ENCODE measurements at regions not wholly inside any gene's neighbourhood (a gene's known extent, or its start where the extent isn't known, plus 50 kb on each side); places are given as distances from the start of the nearest gene placed in this dataset.

DNA sequence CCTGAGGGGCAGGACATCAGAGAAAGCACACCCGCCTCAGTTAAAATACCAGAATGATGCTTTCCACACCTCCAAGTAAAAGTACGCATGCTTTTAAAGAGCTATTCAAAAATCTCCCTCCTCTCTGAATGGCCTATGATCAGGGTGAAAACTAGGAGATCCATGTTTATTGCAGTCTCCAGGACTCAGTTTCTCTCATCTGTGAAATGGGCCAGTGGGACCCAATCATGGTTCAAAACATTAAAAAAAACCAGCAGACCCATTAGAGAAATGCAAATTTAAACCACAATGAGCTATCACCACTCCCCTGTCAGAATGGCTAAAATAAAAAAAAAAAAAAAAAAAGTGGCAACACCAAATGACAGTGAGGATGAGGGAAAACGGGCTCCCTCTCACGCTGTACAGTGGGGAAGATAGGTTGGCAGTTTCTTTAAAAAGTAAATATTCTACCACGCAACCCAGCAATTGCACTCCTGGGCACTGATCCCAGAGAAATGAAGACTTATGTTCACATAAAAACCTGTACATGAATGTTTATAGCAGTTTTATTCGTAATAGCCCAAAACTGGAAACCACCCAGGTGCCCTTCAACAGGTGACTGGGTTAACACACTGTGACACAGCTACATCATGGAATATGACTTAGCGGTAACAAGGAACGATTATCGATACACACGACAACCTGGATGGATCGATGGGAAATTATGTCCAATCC lies 242.7 kb downstream of the MN1 start:
- H3K9me3 ChIP-seq: no peaks in the 10 kb centered on the region
- no peak for DNase-seq (ENCODE audit: low spot score in 2 of 2)
- no peaks in the 10 kb centered on the region for H3K27me3 ChIP-seq
- TF ChIP-seq POLR2A (IDR thresholded peaks at IDR 0.05) (no peak), EP300 (IDR thresholded peaks at IDR 0.05) (no peak), POLR2AphosphoS5 (IDR thresholded peaks at IDR 0.05) (no peak)
- TF ChIP-seq, protein P1, sequence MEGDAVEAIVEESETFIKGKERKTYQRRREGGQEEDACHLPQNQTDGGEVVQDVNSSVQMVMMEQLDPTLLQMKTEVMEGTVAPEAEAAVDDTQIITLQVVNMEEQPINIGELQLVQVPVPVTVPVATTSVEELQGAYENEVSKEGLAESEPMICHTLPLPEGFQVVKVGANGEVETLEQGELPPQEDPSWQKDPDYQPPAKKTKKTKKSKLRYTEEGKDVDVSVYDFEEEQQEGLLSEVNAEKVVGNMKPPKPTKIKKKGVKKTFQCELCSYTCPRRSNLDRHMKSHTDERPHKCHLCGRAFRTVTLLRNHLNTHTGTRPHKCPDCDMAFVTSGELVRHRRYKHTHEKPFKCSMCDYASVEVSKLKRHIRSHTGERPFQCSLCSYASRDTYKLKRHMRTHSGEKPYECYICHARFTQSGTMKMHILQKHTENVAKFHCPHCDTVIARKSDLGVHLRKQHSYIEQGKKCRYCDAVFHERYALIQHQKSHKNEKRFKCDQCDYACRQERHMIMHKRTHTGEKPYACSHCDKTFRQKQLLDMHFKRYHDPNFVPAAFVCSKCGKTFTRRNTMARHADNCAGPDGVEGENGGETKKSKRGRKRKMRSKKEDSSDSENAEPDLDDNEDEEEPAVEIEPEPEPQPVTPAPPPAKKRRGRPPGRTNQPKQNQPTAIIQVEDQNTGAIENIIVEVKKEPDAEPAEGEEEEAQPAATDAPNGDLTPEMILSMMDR (IDR thresholded peaks at IDR 0.05): no peak
- no peak overlapping the region for H3K4me3 ChIP-seq
- H3K27ac ChIP-seq: no peak overlapping the region
- 92% methylated on average over 11 of the region's 11 CpGs for WGBS
- H3K36me3 ChIP-seq: no peaks in the 10 kb centered on the region
- H3K4me1 ChIP-seq: peaks cover 9% of the 10 kb centered on the region

DNA sequence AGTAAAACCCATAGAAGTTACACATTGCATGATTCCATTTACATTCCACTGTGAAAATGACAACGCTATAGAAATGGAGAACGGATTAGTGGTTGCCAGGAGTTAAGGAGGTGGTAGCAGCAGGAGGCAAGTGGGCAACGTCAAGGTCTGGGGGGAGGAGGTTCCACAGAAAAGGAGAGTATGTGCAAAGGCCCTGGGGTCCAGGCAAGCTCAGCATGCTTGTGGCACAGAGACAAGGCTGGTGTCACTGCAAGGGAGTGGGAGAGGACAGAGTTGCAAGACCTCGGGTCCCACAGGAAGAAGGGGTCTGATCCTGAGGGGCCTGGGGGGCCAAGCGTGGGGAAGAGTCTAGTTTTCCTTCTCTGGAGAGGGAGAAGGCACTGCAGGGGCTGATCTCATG lies 240.8 kb downstream of the MN1 start:
- Histone ChIP-seq H3K4me3 (no peak overlapping the region), H3K27me3 (no peaks in the 10 kb centered on the region), H3K4me1 (no peaks in the 10 kb centered on the region), H3K27ac (no peak overlapping the region), H3K36me3 (no peaks in the 10 kb centered on the region), H3K9me3 (no peaks in the 10 kb centered on the region)
- no peak for DNase-seq (ENCODE audit: low spot score in 2 of 2)
- WGBS: 85% methylated on average over 5 of the region's 5 CpGs
- TF ChIP-seq, protein P1 (IDR thresholded peaks at IDR 0.05): no peak
- TF ChIP-seq EP300 (IDR thresholded peaks at IDR 0.05) (no peak), POLR2AphosphoS5 (IDR thresholded peaks at IDR 0.05) (no peak), POLR2A (IDR thresholded peaks at IDR 0.05) (no peak)

DNA sequence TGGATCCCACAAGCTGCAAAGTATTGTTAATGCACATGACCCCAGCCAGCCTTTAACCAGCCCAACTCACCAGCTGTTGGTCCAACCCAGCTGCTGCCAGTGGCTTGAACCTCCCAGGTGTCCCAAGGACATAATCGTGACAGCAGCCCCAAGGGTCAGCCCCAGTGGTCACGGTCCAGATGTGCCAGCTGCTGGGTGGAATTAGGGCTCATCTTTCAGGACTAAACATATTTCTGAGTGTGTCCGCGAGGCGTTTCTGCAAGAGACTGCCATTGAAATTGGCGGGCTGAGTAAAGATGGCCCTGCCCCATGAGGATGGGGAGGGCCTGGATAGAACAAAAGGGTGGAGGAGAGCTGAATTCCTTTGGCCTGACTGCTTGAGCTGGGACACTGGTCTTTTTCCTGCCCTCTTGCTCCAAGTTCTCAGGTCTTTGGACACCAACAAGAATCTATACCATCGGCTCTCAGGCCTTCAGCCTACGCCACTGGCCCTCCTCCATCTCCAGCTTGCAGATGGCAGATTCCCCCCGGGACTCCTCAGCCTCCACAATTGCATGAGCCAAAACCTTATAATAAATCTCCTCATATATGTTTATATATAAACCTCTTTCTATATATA lies 240.2 kb downstream of the MN1 start:
- TF ChIP-seq POLR2A (IDR thresholded peaks at IDR 0.05): no peak
- TF ChIP-seq, protein P1 (IDR thresholded peaks at IDR 0.05): no peak
- no peaks in the 10 kb centered on the region for H3K9me3 ChIP-seq
- no peaks in the 10 kb centered on the region for H3K4me1 ChIP-seq
- no peaks in the 10 kb centered on the region for H3K27me3 ChIP-seq
- no peak overlapping the region for H3K4me3 ChIP-seq
- WGBS: 73% methylated on average over 9 of the region's 9 CpGs
- H3K36me3 ChIP-seq: no peaks in the 10 kb centered on the region
- no peak for DNase-seq (ENCODE audit: low spot score in 2 of 2)
- H3K27ac ChIP-seq: no peak overlapping the region

DNA sequence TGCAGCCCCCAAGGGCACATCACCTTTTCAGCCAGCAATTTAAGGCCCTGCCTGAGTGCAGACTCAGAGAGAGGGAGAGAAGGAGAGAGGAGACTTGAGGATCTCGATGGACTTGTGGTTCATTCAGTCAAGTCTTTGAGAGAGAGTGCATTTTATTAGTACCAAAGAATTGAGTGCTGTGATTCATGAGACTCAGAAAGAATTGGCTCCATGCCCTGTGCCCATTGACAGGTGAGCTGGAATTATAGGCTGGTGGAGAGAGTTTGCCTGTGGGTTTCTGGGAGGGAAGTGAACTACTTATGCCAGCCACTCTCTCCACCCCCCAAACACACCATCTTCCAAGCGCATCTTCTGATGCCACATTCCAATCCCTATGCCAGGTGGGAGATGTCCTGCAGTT lies 236.8 kb downstream of the MN1 start:
- 81% methylated on average over 2 of the region's 2 CpGs for WGBS
- H3K4me3 ChIP-seq: no peak overlapping the region
- H3K27me3 ChIP-seq: peaks cover 8% of the 10 kb centered on the region
- H3K36me3 ChIP-seq: no peaks in the 10 kb centered on the region
- TF ChIP-seq POLR2A (IDR thresholded peaks at IDR 0.05): no peak
- TF ChIP-seq POLR2AphosphoS5 (IDR thresholded peaks at IDR 0.05): no peak
- TF ChIP-seq, protein P1 (IDR thresholded peaks at IDR 0.05): no peak
- no peak for TF ChIP-seq EP300 (IDR thresholded peaks at IDR 0.05)
- H3K27ac ChIP-seq: no peak overlapping the region
- no peak for DNase-seq (ENCODE audit: low spot score in 2 of 2)
- no peaks in the 10 kb centered on the region for H3K9me3 ChIP-seq
- H3K4me1 ChIP-seq: no peaks in the 10 kb centered on the region

DNA sequence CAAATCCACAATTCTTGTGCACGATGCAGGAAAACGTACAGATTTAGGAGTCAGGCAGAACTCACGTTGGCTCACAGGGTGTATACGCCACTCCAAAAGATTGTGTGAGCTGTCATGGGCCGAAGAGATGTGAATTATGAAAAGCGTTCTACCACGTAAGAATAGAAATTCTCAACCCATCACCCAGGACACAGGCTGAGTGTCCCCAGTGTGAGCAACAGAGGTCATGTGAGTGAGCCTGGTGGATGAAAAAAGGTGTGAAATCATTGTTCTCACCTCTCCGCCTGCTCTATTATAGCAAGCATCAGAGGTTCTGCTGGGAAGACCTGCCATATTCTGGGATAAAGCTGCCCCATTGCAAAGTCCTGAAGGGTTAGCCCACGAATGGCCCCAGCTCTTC lies 235.0 kb downstream of the MN1 start:
- Histone ChIP-seq H3K9me3 (no peaks in the 10 kb centered on the region), H3K4me3 (no peak overlapping the region), H3K4me1 (no peaks in the 10 kb centered on the region), H3K27me3 (peaks cover 9% of the 10 kb centered on the region), H3K27ac (no peak overlapping the region), H3K36me3 (no peaks in the 10 kb centered on the region)
- WGBS: 96% methylated on average over 9 of the region's 9 CpGs
- no peak for DNase-seq (ENCODE audit: low spot score in 2 of 2)
- TF ChIP-seq, protein P1 (IDR thresholded peaks at IDR 0.05): no peak
- TF ChIP-seq POLR2AphosphoS5 (IDR thresholded peaks at IDR 0.05) (no peak), EP300 (IDR thresholded peaks at IDR 0.05) (no peak)

Data from suprapubic skin (tissue), 4 donors.